ENCODE measurements at regions not wholly inside any gene's neighbourhood (a gene's known extent, or its start where the extent isn't known, plus 50 kb on each side); places are given as distances from the start of the nearest gene placed in this dataset.

- H3K36me3 ChIP-seq (ENCODE audit: control insufficient read depth, insufficient read depth, low read length, severe bottlenecking), result no peaks in the 10 kb centered on the region
- H3K4me1 ChIP-seq (ENCODE audit: control insufficient read depth, insufficient read depth, low read length), result peaks cover 19% of the 10 kb centered on the region
- DNase-seq (ENCODE audit: low read depth), result peak; percentile 15
- H3K9me3 ChIP-seq (ENCODE audit: control insufficient read depth, low read length), result no peaks in the 10 kb centered on the region
- no peak overlapping the region for H3K4me3 ChIP-seq (ENCODE audit: low read length)
- H3K9ac ChIP-seq (ENCODE audit: low read length), result no peak overlapping the region
- no peaks in the 10 kb centered on the region for H3K27me3 ChIP-seq (replicated peaks; ENCODE audit: control insufficient read depth, insufficient read depth, low read length)
These were observed 170.4 kb upstream of the LPP start for GRCh38 chr3:187983484-187984124.

DNA sequence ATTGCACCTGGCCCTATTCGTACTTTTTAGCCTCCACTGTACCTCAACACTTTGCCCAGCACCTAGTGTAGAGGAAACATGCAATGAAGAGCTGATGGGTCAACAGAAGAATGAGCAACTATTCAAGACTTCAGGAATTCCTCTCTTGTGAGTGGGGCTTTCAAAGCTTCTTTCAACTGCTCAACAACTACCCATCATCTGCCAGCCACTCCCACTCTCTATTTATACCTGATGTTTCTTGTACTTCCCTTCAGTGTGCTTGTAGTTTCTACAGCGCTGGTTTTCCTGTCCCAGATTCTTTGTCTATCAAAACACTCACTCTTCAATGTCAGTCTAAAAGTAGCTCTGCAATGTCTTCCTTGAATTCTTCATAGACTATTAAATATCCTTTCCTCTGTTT is 168.3 kb upstream of the LPP start:
- Histone ChIP-seq H3K4me3 (ENCODE audit: low read length) (no peak overlapping the region), H3K36me3 (ENCODE audit: control insufficient read depth, insufficient read depth, low read length, severe bottlenecking) (no peaks in the 10 kb centered on the region), H3K27me3 (replicated peaks; ENCODE audit: control insufficient read depth, insufficient read depth, low read length) (no peaks in the 10 kb centered on the region), H3K4me1 (ENCODE audit: control insufficient read depth, insufficient read depth, low read length) (peaks cover 19% of the 10 kb centered on the region), H3K9ac (ENCODE audit: low read length) (no peak overlapping the region), H3K9me3 (ENCODE audit: control insufficient read depth, low read length) (no peaks in the 10 kb centered on the region)
- no peak for DNase-seq (ENCODE audit: low read depth)

DNA sequence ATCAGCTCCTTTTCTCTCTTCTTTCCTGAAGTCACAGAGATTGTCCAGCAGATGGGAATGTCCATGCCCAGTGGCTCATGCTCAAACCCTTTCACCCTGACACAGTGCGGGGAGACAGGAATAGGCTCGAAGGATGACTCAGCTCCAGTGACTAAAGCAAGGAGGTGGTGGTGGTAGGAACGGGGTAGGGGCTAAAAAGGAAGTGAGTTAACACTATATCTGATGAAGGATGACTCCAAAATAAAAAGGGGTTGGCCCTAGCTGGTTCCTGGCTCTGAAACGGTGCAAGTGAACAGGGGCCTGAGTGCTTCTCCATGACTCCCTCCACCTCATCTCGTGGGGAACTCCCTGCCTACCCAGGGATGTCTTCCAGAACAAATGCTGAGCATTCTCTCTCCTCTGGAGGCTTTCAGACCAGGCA is 167.4 kb upstream of the LPP start:
- H3K9me3 ChIP-seq (ENCODE audit: control insufficient read depth, low read length), result no peaks in the 10 kb centered on the region
- peak; percentile 60 for DNase-seq (ENCODE audit: low read depth)

GRCh38 chr3:187987187-187987586 is 166.8 kb upstream of the LPP start:
- H3K27me3 ChIP-seq (replicated peaks; ENCODE audit: control insufficient read depth, insufficient read depth, low read length), result no peaks in the 10 kb centered on the region
- H3K4me1 ChIP-seq (ENCODE audit: control insufficient read depth, insufficient read depth, low read length), result peaks cover 19% of the 10 kb centered on the region
- no peaks in the 10 kb centered on the region for H3K9me3 ChIP-seq (ENCODE audit: control insufficient read depth, low read length)
- H3K9ac ChIP-seq (ENCODE audit: low read length), result no peak overlapping the region
- H3K36me3 ChIP-seq (ENCODE audit: control insufficient read depth, insufficient read depth, low read length, severe bottlenecking), result no peaks in the 10 kb centered on the region
- no peak for DNase-seq (ENCODE audit: low read depth)
- H3K4me3 ChIP-seq (ENCODE audit: low read length), result no peak overlapping the region

More for the DNA sequence above, 167.4 kb upstream of the LPP start:
- Histone ChIP-seq H3K4me3 (ENCODE audit: low read length) (no peak overlapping the region), H3K4me1 (ENCODE audit: control insufficient read depth, insufficient read depth, low read length) (peaks cover 19% of the 10 kb centered on the region), H3K27me3 (replicated peaks; ENCODE audit: control insufficient read depth, insufficient read depth, low read length) (no peaks in the 10 kb centered on the region), H3K9ac (ENCODE audit: low read length) (no peak overlapping the region), H3K36me3 (ENCODE audit: control insufficient read depth, insufficient read depth, low read length, severe bottlenecking) (no peaks in the 10 kb centered on the region)

GRCh38 chr3:187987924-187988323 is 166.0 kb upstream of the LPP start:
- DNase-seq (ENCODE audit: low read depth), result no peak
- Histone ChIP-seq H3K9ac (ENCODE audit: low read length) (no peak overlapping the region), H3K4me3 (ENCODE audit: low read length) (no peak overlapping the region), H3K36me3 (ENCODE audit: control insufficient read depth, insufficient read depth, low read length, severe bottlenecking) (no peaks in the 10 kb centered on the region), H3K4me1 (ENCODE audit: control insufficient read depth, insufficient read depth, low read length) (peaks cover 19% of the 10 kb centered on the region), H3K9me3 (ENCODE audit: control insufficient read depth, low read length) (no peaks in the 10 kb centered on the region), H3K27me3 (replicated peaks; ENCODE audit: control insufficient read depth, insufficient read depth, low read length) (no peaks in the 10 kb centered on the region)

DNA sequence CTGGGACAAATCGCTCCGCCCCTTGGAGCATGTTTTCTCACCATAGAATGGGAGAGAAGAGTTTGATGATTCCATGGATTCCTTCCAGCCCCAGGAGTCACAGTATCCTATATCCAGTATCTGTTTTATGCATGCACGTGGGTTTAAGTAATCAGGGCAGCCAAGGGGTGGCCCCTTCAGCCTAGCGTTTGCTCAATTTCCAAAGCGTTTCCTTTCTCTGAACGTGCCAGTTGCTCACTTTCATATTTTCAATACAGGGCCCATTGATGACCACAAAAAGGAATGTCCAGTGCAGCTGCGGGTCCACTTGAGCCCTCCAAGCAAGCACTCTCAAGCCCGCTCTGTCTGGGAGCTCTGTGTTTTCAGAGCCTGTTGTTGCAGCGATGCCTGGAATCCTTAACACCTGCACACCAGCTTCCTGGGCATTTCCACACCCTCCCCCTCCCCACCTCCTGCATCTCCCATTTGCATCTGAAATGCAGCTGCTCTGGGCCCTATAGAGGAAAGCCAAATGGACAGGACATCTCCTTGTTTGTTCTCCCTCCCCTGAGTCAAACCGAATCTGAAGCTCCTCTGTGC is 164.3 kb upstream of the LPP start:
- H3K9me3 ChIP-seq (ENCODE audit: control insufficient read depth, low read length), result no peaks in the 10 kb centered on the region
- no peaks in the 10 kb centered on the region for H3K27me3 ChIP-seq (replicated peaks; ENCODE audit: control insufficient read depth, insufficient read depth, low read length)
- H3K4me1 ChIP-seq (ENCODE audit: control insufficient read depth, insufficient read depth, low read length), result peaks cover 23% of the 10 kb centered on the region
- H3K9ac ChIP-seq (ENCODE audit: low read length), result no peak overlapping the region
- no peaks in the 10 kb centered on the region for H3K36me3 ChIP-seq (ENCODE audit: control insufficient read depth, insufficient read depth, low read length, severe bottlenecking)
- no peak overlapping the region for H3K4me3 ChIP-seq (ENCODE audit: low read length)
- no peak for DNase-seq (ENCODE audit: low read depth)

DNA sequence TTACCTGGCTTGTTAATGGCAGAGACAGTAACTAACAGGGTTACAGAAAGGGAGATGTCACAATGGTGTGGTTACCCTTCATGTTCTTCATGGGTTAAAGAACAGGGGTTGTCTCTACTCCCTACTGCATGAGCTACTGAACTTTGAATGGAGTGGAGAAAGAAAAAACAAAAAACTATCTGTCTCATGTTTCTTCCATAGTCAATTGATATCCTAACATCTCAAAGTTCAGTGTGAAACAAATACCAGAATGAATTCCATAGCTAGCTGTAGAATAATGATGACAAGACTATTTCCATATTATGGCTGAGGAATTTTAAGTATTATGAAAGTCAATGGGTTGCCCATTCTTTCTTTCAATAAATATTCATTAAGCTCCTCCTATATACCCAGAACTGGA is 161.3 kb upstream of the LPP start:
- DNase-seq (ENCODE audit: low read depth), result peak; percentile 15
- Histone ChIP-seq H3K9me3 (ENCODE audit: control insufficient read depth, low read length) (no peaks in the 10 kb centered on the region), H3K36me3 (ENCODE audit: control insufficient read depth, insufficient read depth, low read length, severe bottlenecking) (no peaks in the 10 kb centered on the region), H3K9ac (ENCODE audit: low read length) (no peak overlapping the region), H3K4me1 (ENCODE audit: control insufficient read depth, insufficient read depth, low read length) (peaks cover 15% of the 10 kb centered on the region), H3K27me3 (replicated peaks; ENCODE audit: control insufficient read depth, insufficient read depth, low read length) (no peaks in the 10 kb centered on the region), H3K4me3 (ENCODE audit: low read length) (no peak overlapping the region)

GRCh38 chr3:187994221-187995042 is 159.5 kb upstream of the LPP start:
- H3K27me3 ChIP-seq (replicated peaks; ENCODE audit: control insufficient read depth, insufficient read depth, low read length), result no peaks in the 10 kb centered on the region
- no peak overlapping the region for H3K9ac ChIP-seq (ENCODE audit: low read length)
- no peaks in the 10 kb centered on the region for H3K36me3 ChIP-seq (ENCODE audit: control insufficient read depth, insufficient read depth, low read length, severe bottlenecking)
- H3K9me3 ChIP-seq (ENCODE audit: control insufficient read depth, low read length), result no peaks in the 10 kb centered on the region
- no peak overlapping the region for H3K4me3 ChIP-seq (ENCODE audit: low read length)
- DNase-seq (ENCODE audit: low read depth), result peak; percentile 54
- peaks cover 15% of the 10 kb centered on the region for H3K4me1 ChIP-seq (ENCODE audit: control insufficient read depth, insufficient read depth, low read length)

DNA sequence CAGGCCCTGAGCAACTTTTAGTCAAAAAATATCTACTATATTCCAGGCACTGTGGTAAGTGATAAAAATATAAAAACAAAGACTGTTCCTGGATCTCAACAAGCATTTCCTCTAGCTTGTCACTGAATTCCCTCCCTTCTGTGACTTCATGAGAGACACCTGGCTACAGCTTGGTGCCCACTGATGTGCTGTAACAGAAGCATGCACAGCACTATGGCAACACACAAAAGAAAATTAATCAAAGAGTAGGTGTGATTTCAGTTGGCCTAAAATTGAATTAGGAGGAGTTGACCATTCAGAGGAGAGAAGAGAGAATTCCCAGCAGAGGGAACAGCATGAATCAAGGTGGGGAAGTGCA is 158.9 kb upstream of the LPP start:
- peaks cover 15% of the 10 kb centered on the region for H3K4me1 ChIP-seq (ENCODE audit: control insufficient read depth, insufficient read depth, low read length)
- no peaks in the 10 kb centered on the region for H3K27me3 ChIP-seq (replicated peaks; ENCODE audit: control insufficient read depth, insufficient read depth, low read length)
- no peaks in the 10 kb centered on the region for H3K36me3 ChIP-seq (ENCODE audit: control insufficient read depth, insufficient read depth, low read length, severe bottlenecking)
- no peaks in the 10 kb centered on the region for H3K9me3 ChIP-seq (ENCODE audit: control insufficient read depth, low read length)
- no peak for DNase-seq (ENCODE audit: low read depth)
- no peak overlapping the region for H3K4me3 ChIP-seq (ENCODE audit: low read length)
- no peak overlapping the region for H3K9ac ChIP-seq (ENCODE audit: low read length)

DNA sequence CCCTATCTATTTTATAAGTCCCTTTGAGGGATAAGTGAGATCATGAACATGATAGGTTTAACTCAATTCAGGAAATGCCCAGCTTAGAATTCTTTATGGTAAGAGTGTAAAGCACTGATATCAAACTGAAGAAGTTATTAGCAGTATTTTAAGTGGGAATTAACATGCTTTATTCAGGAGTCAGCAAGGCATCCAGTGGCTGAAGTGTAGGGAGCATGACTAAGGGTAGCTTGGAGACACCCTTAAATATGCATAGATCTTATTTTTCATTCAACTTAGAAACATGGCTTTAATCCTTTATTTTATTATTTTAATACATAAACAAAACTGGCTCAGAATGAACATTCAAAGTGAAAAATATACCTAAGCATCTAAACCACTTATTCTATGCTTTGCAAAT is 158.3 kb upstream of the LPP start:
- Histone ChIP-seq H3K27me3 (replicated peaks; ENCODE audit: control insufficient read depth, insufficient read depth, low read length) (no peaks in the 10 kb centered on the region), H3K4me3 (ENCODE audit: low read length) (no peak overlapping the region), H3K9ac (ENCODE audit: low read length) (no peak overlapping the region)

GRCh38 chr3:187996609-187997008 is 157.3 kb upstream of the LPP start:
- Histone ChIP-seq H3K4me3 (ENCODE audit: low read length) (no peak overlapping the region), H3K9me3 (ENCODE audit: control insufficient read depth, low read length) (no peaks in the 10 kb centered on the region), H3K4me1 (ENCODE audit: control insufficient read depth, insufficient read depth, low read length) (peaks cover 15% of the 10 kb centered on the region), H3K36me3 (ENCODE audit: control insufficient read depth, insufficient read depth, low read length, severe bottlenecking) (no peaks in the 10 kb centered on the region), H3K9ac (ENCODE audit: low read length) (no peak overlapping the region), H3K27me3 (replicated peaks; ENCODE audit: control insufficient read depth, insufficient read depth, low read length) (no peaks in the 10 kb centered on the region)
- DNase-seq (ENCODE audit: low read depth), result no peak

More for the DNA sequence above, 158.3 kb upstream of the LPP start:
- no peaks in the 10 kb centered on the region for H3K36me3 ChIP-seq (ENCODE audit: control insufficient read depth, insufficient read depth, low read length, severe bottlenecking)
- peaks cover 15% of the 10 kb centered on the region for H3K4me1 ChIP-seq (ENCODE audit: control insufficient read depth, insufficient read depth, low read length)
- no peak for DNase-seq (ENCODE audit: low read depth)
- H3K9me3 ChIP-seq (ENCODE audit: control insufficient read depth, low read length), result no peaks in the 10 kb centered on the region
